Heart right ventricle (tissue), 16 donors: ENCODE measurements at regions not wholly inside any gene's neighbourhood (a gene's known extent, or its start where the extent isn't known, plus 50 kb on each side); places are given as distances from the start of the nearest gene placed in this dataset.
"Not testable (repeated sequence)": the region's sequence is repeated elsewhere in the genome, so short reads cannot be mapped to it uniquely, and the experiment has no call there.

ENCODE experiments used
- ATAC-seq, 8 donors: fragments of 200-7000 bp; cut with Tn5 transposase; one replicate each; pipeline ENCODE4 v1.9.1; 2020; ENCODE audit warnings: mild to moderate bottlenecking in 8 of 8, moderate library complexity in 8 of 8, moderate number of reproducible peaks in 1 of 8
- DNase-seq, 2 donors: peaks; one replicate each; pipeline ENCODE4 v3.0.0-alpha.2; 2020
- H3K27ac ChIP-seq, 10 donors: fragments of 200-600 bp; sonication (generic) in 2 of 10; one replicate each; pipeline versions ENCODE4 v1.5.0 to v1.8.0; 2020 to 2022; ENCODE audit warnings: mild to moderate bottlenecking in 3 of 10
- H3K27me3 ChIP-seq, 7 donors: fragments of 200-600 bp; one replicate each; pipeline ENCODE4 v1.8.0; 2021 to 2022; ENCODE audit warnings: mild to moderate bottlenecking in 2 of 7
- H3K36me3 ChIP-seq, 9 donors: fragments of 200-600 bp; sonication (generic) in 1 of 9; one replicate each; pipeline versions ENCODE4 v1.5.0 to v1.8.0; 2020 to 2022; ENCODE audit warnings: mild to moderate bottlenecking in 2 of 9
- H3K4me1 ChIP-seq, 9 donors: fragments of 200-600 bp; sonication (generic) in 1 of 9; one replicate each; pipeline versions ENCODE4 v1.5.0 to v1.8.0; 2020 to 2022; ENCODE audit warnings: mild to moderate bottlenecking in 4 of 9
- H3K4me3 ChIP-seq, 10 donors: fragments of 200-600 bp; sonication (generic) in 2 of 10; one replicate each; pipeline versions ENCODE4 v1.5.0 to v1.8.0; 2020 to 2022; ENCODE audit warnings: mild to moderate bottlenecking in 7 of 10, moderate library complexity in 2 of 10
- H3K9me3 ChIP-seq, 11 donors: fragments of 200-600 bp in 10 of 11; sonication (generic) in 2 of 11; one replicate each; pipeline versions ENCODE4 v1.5.0 to v1.8.0; 2013 to 2022; ENCODE audit warnings: mild to moderate bottlenecking in 2 of 11, control low read depth in 1 of 11, moderate library complexity in 1 of 11
- WGBS, 2 donors: extraction: QIAGEN DNeasy Blood & Tissue Kit; methylation state at CpG; one replicate each; pipeline ENCODE4 v1.1.7; 2013; ENCODE audit warnings: inconsistent platforms in 1 of 2; 5-methylcytosine and 5-hydroxymethylcytosine counted together
- intact Hi-C, 10 donors: fragments of 100-400 bp; cut with DNase I; formaldehyde crosslinking; loops; one replicate each; pipeline versions ENCODE4 v1.11.1 to v1.14.2; 2022
- TF ChIP-seq, protein P1 (sequence below), 9 donors: fragments of 200-600 bp; sonication (generic) in 2 of 9; IDR thresholded peaks; one replicate each; pipeline versions ENCODE4 v1.5.0 to v1.8.0; 2021 to 2022; ENCODE audit warnings: antibody characterized with exemption in 9 of 9, mild to moderate bottlenecking in 5 of 9, moderate library complexity in 1 of 9
- donor health status: Arrhythmogenic right ventricular cardiomyopathy.
- donor health status: ischemic (EF 13 %, LVEDD 7.1; RV severe dilation, severe dysfunction).
- donor health status: healthy with polysubstance abuse.
- donor health status: DM: no; HTN: yes; CAD: no.
- donor health status: DM: no; HTN: no; CAD: no.
- donor health status: ischemic (EF 25% LVEDD 6.9; RV normal size, moderate dysfunction).
- donor health status: ischemic (EF 25% LVEDD 5.7; RV mildly dilated, moderate dysfunction).
- donor health status: healthy.
- donor health status: DM: yes; HTN: yes; CAD: no.
- donor health status: Ischemic cardiomyopathy.
- donor health status: ischemic (EF 35%, LVEDD 5.7; RV mildly dilated, moderate dysfunction).
- donor health status: nonischemic (EF 11% LVEDD 7.7; RV severe dilation, severe dysfunction).
- donor health status: DM: yes; HTN: yes; CAD: no.
- donor health status: PGD.
- donor health status: ischemic (EF 29% LVEDD 5.4; RV normal size, mild dysfunction).
- donor health status: nonischemic (EF 23%, LVEDD 6.1; RV moderate dilation, normal function).

DNA sequence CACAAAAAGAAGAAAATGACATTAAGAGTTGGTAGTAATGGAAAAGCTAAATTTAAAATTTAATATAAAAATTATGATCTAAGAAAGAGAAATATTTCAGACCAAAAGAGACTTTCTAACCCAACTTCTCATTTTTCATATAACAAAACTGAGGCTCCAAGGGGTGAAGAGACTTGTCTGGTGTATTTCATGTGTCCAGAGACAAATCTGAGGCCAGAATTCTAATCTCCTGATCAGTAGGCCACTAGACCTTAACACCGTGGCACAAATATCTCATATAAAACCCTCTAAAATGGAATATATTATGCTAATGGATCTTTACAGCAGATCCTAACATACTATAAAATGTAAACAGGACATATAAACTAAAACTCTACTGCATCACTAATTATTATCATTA lies 275.7 kb upstream of the SLC16A7 start:
- H3K4me1 ChIP-seq, result no peaks in the 10 kb centered on the region
- peaks cover 0 to 3% (median 0%) of the 10 kb centered on the region in 11 donors for H3K9me3 ChIP-seq
- ATAC-seq, result no peak
- H3K27me3 ChIP-seq, result no peaks in the 10 kb centered on the region
- intact Hi-C loops, result no loop called here
- TF ChIP-seq, protein P1, sequence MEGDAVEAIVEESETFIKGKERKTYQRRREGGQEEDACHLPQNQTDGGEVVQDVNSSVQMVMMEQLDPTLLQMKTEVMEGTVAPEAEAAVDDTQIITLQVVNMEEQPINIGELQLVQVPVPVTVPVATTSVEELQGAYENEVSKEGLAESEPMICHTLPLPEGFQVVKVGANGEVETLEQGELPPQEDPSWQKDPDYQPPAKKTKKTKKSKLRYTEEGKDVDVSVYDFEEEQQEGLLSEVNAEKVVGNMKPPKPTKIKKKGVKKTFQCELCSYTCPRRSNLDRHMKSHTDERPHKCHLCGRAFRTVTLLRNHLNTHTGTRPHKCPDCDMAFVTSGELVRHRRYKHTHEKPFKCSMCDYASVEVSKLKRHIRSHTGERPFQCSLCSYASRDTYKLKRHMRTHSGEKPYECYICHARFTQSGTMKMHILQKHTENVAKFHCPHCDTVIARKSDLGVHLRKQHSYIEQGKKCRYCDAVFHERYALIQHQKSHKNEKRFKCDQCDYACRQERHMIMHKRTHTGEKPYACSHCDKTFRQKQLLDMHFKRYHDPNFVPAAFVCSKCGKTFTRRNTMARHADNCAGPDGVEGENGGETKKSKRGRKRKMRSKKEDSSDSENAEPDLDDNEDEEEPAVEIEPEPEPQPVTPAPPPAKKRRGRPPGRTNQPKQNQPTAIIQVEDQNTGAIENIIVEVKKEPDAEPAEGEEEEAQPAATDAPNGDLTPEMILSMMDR (IDR thresholded peaks at IDR 0.05), result no peak
- no peak for DNase-seq
- no peak overlapping the region for H3K4me3 ChIP-seq
- 82 to 87% methylated on average over 1 of the region's 1 CpG for WGBS, 2 donors
- H3K36me3 ChIP-seq, result no peaks in the 10 kb centered on the region
- H3K27ac ChIP-seq, result no peak overlapping the region

DNA sequence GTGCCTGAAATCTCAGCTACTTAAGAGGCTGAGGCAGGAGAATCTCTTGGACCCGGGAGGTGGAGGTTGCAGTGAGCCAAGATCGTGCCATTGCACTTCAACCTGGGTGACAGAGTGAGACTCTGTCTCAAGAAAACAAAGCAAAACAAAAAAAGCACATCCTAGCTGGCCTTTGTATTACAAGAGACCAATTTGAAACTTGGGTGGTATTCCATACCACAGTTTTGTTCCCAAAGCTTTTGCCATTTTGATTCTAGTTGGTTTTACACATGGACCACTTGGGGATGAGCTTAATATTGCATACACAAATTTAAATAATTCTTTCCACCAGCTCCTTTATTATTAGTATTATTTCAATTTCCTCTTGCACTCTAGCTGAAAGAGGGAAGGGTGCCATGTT lies 276.9 kb upstream of the SLC16A7 start:
- WGBS, 2 donors, result 93 to 98% methylated on average over 2 of the region's 2 CpGs
- Histone ChIP-seq H3K4me3 (no peak overlapping the region), H3K27ac (no peak overlapping the region), H3K27me3 (no peaks in the 10 kb centered on the region), H3K4me1 (no peaks in the 10 kb centered on the region), H3K9me3 (peaks cover 0 to 3% (median 0%) of the 10 kb centered on the region in 11 donors), H3K36me3 (no peaks in the 10 kb centered on the region)
- ATAC-seq (no peak), DNase-seq (no peak)
- TF ChIP-seq, protein P1 (IDR thresholded peaks at IDR 0.05), result no peak
- intact Hi-C loops, result no loop called here

DNA sequence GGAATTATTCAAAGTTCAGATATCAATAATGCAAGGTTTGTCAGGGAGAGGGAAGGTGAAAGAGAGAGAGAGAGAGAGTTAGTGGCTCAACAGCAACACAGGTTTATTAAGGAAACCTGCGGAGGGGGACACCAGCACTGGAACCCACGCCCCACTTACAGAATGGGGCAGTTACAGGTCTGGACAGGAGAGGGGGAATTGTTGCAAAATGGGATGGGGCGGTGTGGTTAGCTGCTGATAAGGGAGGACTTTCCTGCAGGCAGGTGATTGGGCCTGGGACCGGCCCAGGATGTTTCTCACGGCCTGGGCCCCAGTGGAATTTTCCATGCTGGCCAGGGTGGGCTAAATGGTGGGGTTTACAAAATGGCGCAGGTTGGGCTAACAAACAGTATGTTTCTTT lies 278.2 kb upstream of the SLC16A7 start:
- ATAC-seq, result no peak
- 88 to 89% methylated on average over 6 of the region's 6 CpGs for WGBS, 2 donors
- TF ChIP-seq, protein P1 (IDR thresholded peaks at IDR 0.05), result no peak
- no peaks in the 10 kb centered on the region for H3K36me3 ChIP-seq
- intact Hi-C loops, result no loop called here
- H3K27me3 ChIP-seq, result no peaks in the 10 kb centered on the region
- no peak overlapping the region for H3K27ac ChIP-seq
- DNase-seq, result no peak
- no peaks in the 10 kb centered on the region for H3K4me1 ChIP-seq
- H3K9me3 ChIP-seq, result peaks cover 0 to 9% (median 0%) of the 10 kb centered on the region in 11 donors
- H3K4me3 ChIP-seq, result no peak overlapping the region

DNA sequence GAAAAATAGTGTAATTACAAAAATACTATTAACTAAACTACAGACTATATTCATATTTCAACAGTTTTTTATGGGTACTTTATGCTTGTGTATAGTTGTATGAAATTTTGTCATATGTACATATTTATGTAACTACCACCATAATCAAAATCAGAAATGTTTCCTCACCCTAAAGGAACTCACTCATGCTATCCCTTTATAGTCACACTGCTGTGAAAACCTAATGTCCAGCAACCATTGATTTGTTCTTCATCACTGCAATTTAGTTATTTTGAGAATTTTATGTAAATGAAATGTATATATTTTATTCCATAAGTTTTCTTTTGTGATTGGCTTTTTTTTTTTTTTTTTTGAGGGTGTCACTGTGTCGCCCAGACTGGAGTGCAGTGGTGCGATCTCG lies 278.9 kb upstream of the SLC16A7 start:
- no peaks in the 10 kb centered on the region for H3K36me3 ChIP-seq
- DNase-seq (no peak), ATAC-seq (no peak)
- WGBS, 2 donors, result 65 to 94% methylated on average over 3 of the region's 3 CpGs
- intact Hi-C loops, result no loop called here
- H3K27me3 ChIP-seq, result no peaks in the 10 kb centered on the region
- TF ChIP-seq, protein P1 (IDR thresholded peaks at IDR 0.05), result no peak
- no peak overlapping the region for H3K27ac ChIP-seq
- no peak overlapping the region for H3K4me3 ChIP-seq
- peaks cover 0 to 15% (median 4%) of the 10 kb centered on the region in 11 donors for H3K9me3 ChIP-seq
- no peaks in the 10 kb centered on the region for H3K4me1 ChIP-seq

DNA sequence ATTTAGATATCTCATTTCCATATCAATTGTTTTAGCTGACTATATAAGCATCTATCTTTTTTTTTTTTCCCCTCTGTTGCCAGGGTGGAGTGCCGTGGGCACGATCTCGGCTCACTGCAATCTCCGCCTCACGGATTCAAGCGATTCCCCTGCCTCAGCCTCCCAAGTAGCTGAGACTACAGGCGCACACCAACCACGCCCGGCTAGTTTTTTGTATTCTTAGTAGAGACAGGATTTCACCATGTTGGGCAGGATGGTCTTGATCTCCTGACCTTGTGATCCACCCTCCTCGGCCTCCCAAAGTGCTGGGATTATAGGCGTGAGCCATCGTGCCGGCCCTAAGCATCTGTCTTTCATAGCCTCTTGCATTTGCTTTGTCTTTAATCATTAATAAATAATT lies 279.5 kb upstream of the SLC16A7 start:
- 95 to 98% methylated on average over 13 of the region's 13 CpGs for WGBS, 2 donors
- H3K36me3 ChIP-seq, result not testable (repeated sequence)

More for the DNA sequence above, 279.5 kb upstream of the SLC16A7 start:
- ATAC-seq, intact Hi-C loops, H3K4me1 ChIP-seq, DNase-seq, H3K27me3 ChIP-seq, H3K27ac ChIP-seq, H3K4me3 ChIP-seq: not testable (repeated sequence)
- peaks cover 0 to 21% (median 4%) of the 10 kb centered on the region in 11 donors for H3K9me3 ChIP-seq
